Stomach smooth muscle (tissue), 2 donors: ENCODE measurements at regions not wholly inside any gene's neighbourhood (a gene's known extent, or its start where the extent isn't known, plus 50 kb on each side); places are given as distances from the start of the nearest gene placed in this dataset.

Experiments
- H3K27ac ChIP-seq: one replicate; pipeline ENCODE4 v1.7.0; 2013; ENCODE audit warnings: mild to moderate bottlenecking, low read length, inconsistent platforms
- H3K27me3 ChIP-seq, 2 donors: one replicate each; pipeline ENCODE4 v1.7.0; 2013; ENCODE audit warnings: low read length in 2 of 2; ENCODE audit not compliant: insufficient read depth in 2 of 2, control insufficient read depth in 1 of 2
- H3K36me3 ChIP-seq, 2 donors: one replicate each; pipeline ENCODE4 v1.7.0; 2013; ENCODE audit warnings: low read length in 2 of 2; ENCODE audit not compliant: control insufficient read depth in 2 of 2, insufficient read depth in 2 of 2
- H3K4me1 ChIP-seq: one replicate; pipeline ENCODE4 v1.7.0; 2013; ENCODE audit warnings: low read length; ENCODE audit not compliant: control insufficient read depth, insufficient read depth
- H3K4me3 ChIP-seq, 2 donors: one replicate each; pipeline ENCODE4 v1.7.0; 2013; ENCODE audit warnings: low read length in 2 of 2
- H3K9ac ChIP-seq, 2 donors: one replicate each; pipeline ENCODE4 v1.7.0; 2013; ENCODE audit warnings: low read length in 2 of 2, mild to moderate bottlenecking in 1 of 2
- H3K9me3 ChIP-seq, 2 donors: one replicate each; pipeline ENCODE4 v1.7.0; 2013; ENCODE audit warnings: low read length in 2 of 2; ENCODE audit not compliant: control insufficient read depth in 2 of 2
- donor health status: healthy.
- donor health status: Pancreatic carcinoma.

DNA sequence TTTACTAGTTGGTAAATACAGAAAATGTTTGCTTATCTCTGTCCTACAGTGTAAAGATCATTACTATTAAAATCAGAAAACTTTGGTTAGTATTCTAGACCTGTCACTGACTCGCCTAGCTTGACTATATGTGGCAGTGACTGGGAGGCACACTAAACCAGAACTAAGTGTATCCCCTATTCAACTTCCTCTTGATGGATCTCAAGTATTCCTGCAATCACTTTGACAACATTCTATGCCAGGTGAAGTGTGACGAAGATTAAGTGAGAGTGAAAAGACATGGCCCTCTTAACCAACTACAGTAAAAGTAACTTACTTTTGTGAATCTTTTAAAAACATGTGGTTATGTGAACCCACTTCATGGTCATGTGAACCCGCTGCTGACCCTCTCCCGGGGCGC lies 223.0 kb upstream of the ADAMTS5 start:
- no peak overlapping the region for H3K27ac ChIP-seq
- no peaks in the 10 kb centered on the region for H3K36me3 ChIP-seq
- H3K4me1 ChIP-seq, result no peaks in the 10 kb centered on the region
- no peaks in the 10 kb centered on the region for H3K27me3 ChIP-seq
- H3K4me3 ChIP-seq, result no peak overlapping the region
- H3K9ac ChIP-seq, result no peak overlapping the region
- H3K9me3 ChIP-seq, result no peaks in the 10 kb centered on the region

GRCh38 chr21:27173053-27173452 lies 206.2 kb upstream of the ADAMTS5 start:
- Histone ChIP-seq H3K4me3 (no peak overlapping the region), H3K27ac (no peak overlapping the region), H3K36me3 (no peaks in the 10 kb centered on the region), H3K9me3 (no peaks in the 10 kb centered on the region), H3K9ac (no peak overlapping the region), H3K27me3 (no peaks in the 10 kb centered on the region), H3K4me1 (no peaks in the 10 kb centered on the region)

DNA sequence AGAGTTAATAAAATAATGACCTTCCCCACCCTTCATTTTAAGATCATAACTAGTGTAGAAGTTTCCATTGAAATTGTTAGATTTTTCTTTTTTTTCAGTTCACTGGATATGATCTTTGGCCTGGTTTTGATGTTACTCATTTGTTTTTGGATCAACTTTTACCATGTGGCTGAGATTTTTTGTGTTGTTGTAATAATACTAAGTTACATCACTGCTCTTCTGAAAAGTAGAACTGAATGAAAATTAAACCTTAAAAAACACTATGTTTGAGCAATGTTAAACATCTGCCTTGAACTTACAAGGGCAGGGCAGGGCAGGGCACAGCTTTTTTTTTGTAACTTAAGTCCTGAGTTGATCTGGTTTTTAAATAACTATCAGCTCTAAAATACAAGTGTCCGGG lies 204.8 kb upstream of the ADAMTS5 start:
- Histone ChIP-seq H3K4me1 (no peaks in the 10 kb centered on the region), H3K36me3 (no peaks in the 10 kb centered on the region), H3K27ac (no peak overlapping the region), H3K9me3 (no peaks in the 10 kb centered on the region), H3K27me3 (no peaks in the 10 kb centered on the region), H3K9ac (no peak overlapping the region), H3K4me3 (no peak overlapping the region)

GRCh38 chr21:27168084-27168483 lies 201.2 kb upstream of the ADAMTS5 start:
- Histone ChIP-seq H3K9ac (no peak overlapping the region), H3K27ac (no peak overlapping the region), H3K9me3 (no peaks in the 10 kb centered on the region)

GRCh38 chr21:27164208-27165177 lies 197.6 kb upstream of the ADAMTS5 start:
- no peak overlapping the region for H3K27ac ChIP-seq
- H3K9ac ChIP-seq, result no peak overlapping the region
- no peak overlapping the region for H3K4me3 ChIP-seq
- no peaks in the 10 kb centered on the region for H3K9me3 ChIP-seq
- no peaks in the 10 kb centered on the region for H3K4me1 ChIP-seq
- H3K27me3 ChIP-seq, result no peaks in the 10 kb centered on the region
- H3K36me3 ChIP-seq, result no peaks in the 10 kb centered on the region

More at GRCh38 chr21:27168084-27168483, 201.2 kb upstream of the ADAMTS5 start:
- Histone ChIP-seq H3K27me3 (no peaks in the 10 kb centered on the region), H3K4me1 (no peaks in the 10 kb centered on the region), H3K36me3 (no peaks in the 10 kb centered on the region), H3K4me3 (no peak overlapping the region)

DNA sequence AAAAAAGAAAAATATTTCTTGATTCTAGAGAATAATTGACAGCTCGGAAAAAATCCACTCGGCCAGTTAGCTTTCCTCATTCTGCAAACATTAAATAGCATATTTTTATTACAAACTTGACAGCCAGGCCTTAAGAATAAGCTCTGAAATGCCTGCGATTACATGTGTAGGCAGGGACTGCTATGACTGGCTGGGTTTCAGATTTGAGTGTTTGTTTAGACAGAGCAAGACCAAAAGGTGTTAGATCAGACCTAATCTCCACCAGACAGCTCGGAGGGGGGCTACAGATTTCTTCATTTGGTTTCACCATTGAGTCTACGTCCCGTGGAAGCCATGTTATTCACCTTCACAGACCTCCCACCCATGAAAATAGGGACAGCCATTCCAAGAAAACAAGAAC lies 192.1 kb upstream of the ADAMTS5 start:
- Histone ChIP-seq H3K4me3 (no peak overlapping the region), H3K9ac (no peak overlapping the region), H3K36me3 (no peaks in the 10 kb centered on the region), H3K27me3 (no peaks in the 10 kb centered on the region), H3K9me3 (no peaks in the 10 kb centered on the region), H3K27ac (no peak overlapping the region), H3K4me1 (no peaks in the 10 kb centered on the region)

GRCh38 chr21:27157097-27157496 lies 190.2 kb upstream of the ADAMTS5 start:
- Histone ChIP-seq H3K27ac (no peak overlapping the region), H3K4me1 (no peaks in the 10 kb centered on the region), H3K9ac (no peak overlapping the region), H3K36me3 (no peaks in the 10 kb centered on the region), H3K4me3 (no peak overlapping the region), H3K9me3 (no peaks in the 10 kb centered on the region), H3K27me3 (no peaks in the 10 kb centered on the region)

- Histone ChIP-seq H3K4me1 (no peaks in the 10 kb centered on the region), H3K4me3 (no peak overlapping the region), H3K9me3 (no peaks in the 10 kb centered on the region), H3K9ac (no peak overlapping the region), H3K36me3 (no peaks in the 10 kb centered on the region), H3K27ac (no peak overlapping the region), H3K27me3 (no peaks in the 10 kb centered on the region)
These were observed 189.8 kb upstream of the ADAMTS5 start for GRCh38 chr21:27156666-27157065.

- Histone ChIP-seq H3K4me3 (no peak overlapping the region), H3K9ac (no peak overlapping the region), H3K27ac (no peak overlapping the region), H3K27me3 (no peaks in the 10 kb centered on the region), H3K4me1 (no peaks in the 10 kb centered on the region), H3K36me3 (no peaks in the 10 kb centered on the region), H3K9me3 (no peaks in the 10 kb centered on the region)
These were observed 188.2 kb upstream of the ADAMTS5 start for GRCh38 chr21:27155130-27155500.

DNA sequence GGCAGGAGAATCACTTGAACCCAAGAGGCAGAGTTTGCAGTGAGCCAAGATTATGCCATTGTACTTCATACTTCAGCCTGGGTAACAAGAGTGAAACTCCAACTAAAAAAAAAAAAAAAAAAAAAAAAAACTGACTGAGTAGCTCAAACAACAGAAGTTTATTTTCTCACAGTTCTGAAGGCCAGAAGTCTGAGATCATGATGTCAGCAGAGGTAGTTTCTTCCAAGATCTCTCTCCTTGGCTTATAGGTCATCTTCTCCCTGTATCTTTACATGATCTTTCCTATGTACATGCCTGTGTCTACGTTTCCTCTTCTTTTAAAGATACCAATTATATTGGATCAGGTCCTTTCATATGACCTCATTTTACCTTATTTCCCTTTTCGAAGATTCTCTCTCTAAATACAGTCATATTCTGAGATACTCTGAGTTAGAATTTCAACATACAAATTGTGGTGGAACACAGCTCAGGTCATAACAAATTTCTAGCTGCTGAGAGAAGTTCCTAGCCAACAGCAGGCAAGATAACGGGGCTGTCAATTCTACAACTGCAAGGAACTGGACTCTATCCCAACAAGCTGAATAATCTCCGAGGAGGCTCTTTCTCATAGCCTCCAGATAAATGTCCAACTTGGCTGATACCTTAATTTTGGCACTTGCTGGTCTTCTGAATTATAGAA lies 187.7 kb upstream of the ADAMTS5 start:
- no peak overlapping the region for H3K4me3 ChIP-seq
- H3K9me3 ChIP-seq, result no peaks in the 10 kb centered on the region
- no peaks in the 10 kb centered on the region for H3K36me3 ChIP-seq
- no peaks in the 10 kb centered on the region for H3K4me1 ChIP-seq
- H3K27me3 ChIP-seq, result no peaks in the 10 kb centered on the region
- H3K9ac ChIP-seq, result no peak overlapping the region
- H3K27ac ChIP-seq, result no peak overlapping the region

DNA sequence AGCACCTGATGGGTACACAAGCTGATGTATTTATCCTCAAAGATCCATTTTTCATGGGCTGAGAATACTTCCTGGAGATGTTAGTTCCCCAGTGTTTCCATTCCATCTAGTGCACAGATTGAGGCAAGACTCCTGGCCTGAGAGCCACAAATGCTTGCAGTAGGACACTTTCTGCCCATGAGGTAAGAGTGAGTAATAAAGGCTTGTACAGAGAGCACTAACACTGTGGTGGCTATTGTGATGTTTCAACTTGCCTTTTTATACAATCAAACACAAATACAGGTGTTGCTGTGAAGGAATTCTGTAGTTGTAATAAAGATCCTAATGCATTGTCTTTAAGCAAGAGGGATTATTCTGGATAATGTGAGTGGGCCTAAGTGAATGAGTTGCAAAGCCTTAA lies 186.1 kb upstream of the ADAMTS5 start:
- Histone ChIP-seq H3K27ac (no peak overlapping the region), H3K36me3 (no peaks in the 10 kb centered on the region), H3K4me1 (no peaks in the 10 kb centered on the region), H3K4me3 (no peak overlapping the region), H3K27me3 (no peaks in the 10 kb centered on the region), H3K9me3 (no peaks in the 10 kb centered on the region), H3K9ac (no peak overlapping the region)
